ENCODE measurements at regions not wholly inside any gene's neighbourhood (a gene's known extent, or its start where the extent isn't known, plus 50 kb on each side); places are given as distances from the start of the nearest gene placed in this dataset.

- DNase-seq: no peak
- peak; percentile 28 to 72 for ATAC-seq
- intact Hi-C loops (cut with DNase I): loop anchor here (2.0 to 5.0 kb wide), 5 partner anchors 283 to 592 kb away; no protein-coding TSS in a partner anchor
These were observed 302.4 kb upstream of the NFE2L3 start for GRCh38 chr7:25849500-25850184.

- no peak for ATAC-seq
- DNase-seq: no peak
- intact Hi-C loops (cut with DNase I): loop anchor here (2.0 to 5.0 kb wide), 5 partner anchors 283 to 593 kb away; no protein-coding TSS in a partner anchor
These were observed 301.8 kb upstream of the NFE2L3 start for GRCh38 chr7:25850216-25850615.

GRCh38 chr7:25850735-25851134 lies 301.3 kb upstream of the NFE2L3 start:
- no peak for DNase-seq
- intact Hi-C loops (cut with DNase I): loop anchor here (2.0 to 5.0 kb wide), 5 partner anchors 284 to 593 kb away; no protein-coding TSS in a partner anchor
- ATAC-seq: no peak

- intact Hi-C loops (cut with DNase I): loop anchor here (2.0 to 5.0 kb wide), 5 partner anchors 285 to 594 kb away; no protein-coding TSS in a partner anchor
- peak; percentile 75 to 77 for ATAC-seq
- DNase-seq: peak; percentile 80
These were observed 300.4 kb upstream of the NFE2L3 start for GRCh38 chr7:25851332-25852210.

- DNase-seq (no peak), ATAC-seq (peak in 1 of 2 donors; percentile 3)
- intact Hi-C loops (cut with DNase I): loop anchor here (5.0 kb wide), 2 partner anchors 460 to 595 kb away; no protein-coding TSS in a partner anchor
These were observed 299.6 kb upstream of the NFE2L3 start for GRCh38 chr7:25852211-25852938.

GRCh38 chr7:25852939-25853271 lies 299.1 kb upstream of the NFE2L3 start:
- ATAC-seq (no peak), DNase-seq (no peak)
- intact Hi-C loops (cut with DNase I): loop anchor here (5.0 kb wide), 2 partner anchors 461 to 596 kb away; no protein-coding TSS in a partner anchor

GRCh38 chr7:25853314-25853713 lies 298.7 kb upstream of the NFE2L3 start:
- ATAC-seq (no peak), DNase-seq (no peak)
- intact Hi-C loops (cut with DNase I): loop anchor here (5.0 kb wide), 2 partner anchors 461 to 596 kb away; no protein-coding TSS in a partner anchor

GRCh38 chr7:25854059-25854458 lies 297.9 kb upstream of the NFE2L3 start:
- intact Hi-C loops (cut with DNase I): loop anchor here (5.0 kb wide), 2 partner anchors 462 to 597 kb away; no protein-coding TSS in a partner anchor
- DNase-seq: no peak

GRCh38 chr7:25854608-25855497 lies 297.1 kb upstream of the NFE2L3 start:
- intact Hi-C loops (cut with DNase I): loop anchor here (5.0 kb wide), 2 partner anchors 463 to 598 kb away; no protein-coding TSS in a partner anchor
- no peak for DNase-seq
- ATAC-seq: no peak

More at GRCh38 chr7:25854059-25854458, 297.9 kb upstream of the NFE2L3 start:
- no peak for ATAC-seq

- intact Hi-C loops (cut with DNase I): no loop called here
- no peak for ATAC-seq
- DNase-seq: no peak
These were observed 295.9 kb upstream of the NFE2L3 start for GRCh38 chr7:25855854-25856782.

GRCh38 chr7:25857376-25858067 lies 294.5 kb upstream of the NFE2L3 start:
- DNase-seq (peak; percentile 25), ATAC-seq (peak in 1 of 2 donors; percentile 1)

GRCh38 chr7:25858200-25858524 lies 293.8 kb upstream of the NFE2L3 start:
- intact Hi-C loops (cut with DNase I): no loop called here
- DNase-seq: no peak
- ATAC-seq: no peak

More at GRCh38 chr7:25857376-25858067, 294.5 kb upstream of the NFE2L3 start:
- intact Hi-C loops (cut with DNase I): no loop called here

GRCh38 chr7:25858525-25859411 lies 293.2 kb upstream of the NFE2L3 start:
- intact Hi-C loops (cut with DNase I): no loop called here
- ATAC-seq (no peak), DNase-seq (no peak)

GRCh38 chr7:25859412-25860274 lies 292.4 kb upstream of the NFE2L3 start:
- intact Hi-C loops (cut with DNase I): loop anchor here in 1 of 2 donors (10.0 kb wide), 1 partner anchor 1305 kb away; the partner anchor contains the start of gene HOXA9
- ATAC-seq: no peak
- no peak for DNase-seq

Measured in left cardiac atrium (tissue), 4 donors.